ENCODE measurements at regions not wholly inside any gene's neighbourhood (a gene's known extent, or its start where the extent isn't known, plus 50 kb on each side); places are given as distances from the start of the nearest gene placed in this dataset.
A peak's percentile ranks its signal among the peaks of the same experiment; 100 is the strongest.

- no peaks in the 10 kb centered on the region for H3K27me3 Mint-ChIP-seq
- peaks cover 23 to 37% of the 10 kb centered on the region in 2 donors for H3K4me1 Mint-ChIP-seq (ENCODE audit: low read depth in 2 of 2)
- H3K4me3 Mint-ChIP-seq: peak overlapping the region; percentile 86
- no peak for DNase-seq (ENCODE audit: low spot score)
- peak; percentile 76 to 78 for ATAC-seq
- H3K27ac Mint-ChIP-seq: peak overlapping the region; percentile 74 to 91
- no peaks in the 10 kb centered on the region for H3K9me3 Mint-ChIP-seq
- H3K36me3 Mint-ChIP-seq: no peaks in the 10 kb centered on the region
These were observed 79.0 kb upstream of the PLXNA4 start for GRCh38 chr7:132655131-132655727.

GRCh38 chr7:132654150-132654549, 77.9 kb upstream of the PLXNA4 start:
- no peak overlapping the region for H3K27ac Mint-ChIP-seq
- no peaks in the 10 kb centered on the region for H3K9me3 Mint-ChIP-seq
- H3K4me3 Mint-ChIP-seq: peak overlapping the region; percentile 43
- H3K27me3 Mint-ChIP-seq: no peaks in the 10 kb centered on the region
- ATAC-seq: no peak
- no peak for DNase-seq (ENCODE audit: low spot score)
- no peaks in the 10 kb centered on the region for H3K36me3 Mint-ChIP-seq
- peaks cover 23 to 37% of the 10 kb centered on the region in 2 donors for H3K4me1 Mint-ChIP-seq (ENCODE audit: low read depth in 2 of 2)

GRCh38 chr7:132653366-132653930, 77.2 kb upstream of the PLXNA4 start:
- Mint-ChIP-seq H3K4me1 (ENCODE audit: low read depth in 2 of 2) (peaks cover 23 to 37% of the 10 kb centered on the region in 2 donors), H3K27ac (no peak overlapping the region), H3K36me3 (no peaks in the 10 kb centered on the region), H3K9me3 (no peaks in the 10 kb centered on the region), H3K27me3 (no peaks in the 10 kb centered on the region), H3K4me3 (no peak overlapping the region)
- no peak for DNase-seq (ENCODE audit: low spot score)
- ATAC-seq: no peak

- Mint-ChIP-seq H3K36me3 (no peaks in the 10 kb centered on the region), H3K27ac (no peak overlapping the region), H3K27me3 (no peaks in the 10 kb centered on the region), H3K4me1 (ENCODE audit: low read depth in 2 of 2) (peaks cover 20 to 32% of the 10 kb centered on the region in 2 donors), H3K9me3 (no peaks in the 10 kb centered on the region), H3K4me3 (no peak overlapping the region)
- no peak for ATAC-seq
- no peak for DNase-seq (ENCODE audit: low spot score)
These were observed 76.2 kb upstream of the PLXNA4 start for GRCh38 chr7:132652507-132652906.

GRCh38 chr7:132650498-132650897, 74.2 kb upstream of the PLXNA4 start:
- no peak for DNase-seq (ENCODE audit: low spot score)
- no peak overlapping the region for H3K4me3 Mint-ChIP-seq
- H3K27me3 Mint-ChIP-seq: no peaks in the 10 kb centered on the region
- H3K27ac Mint-ChIP-seq: no peak overlapping the region
- ATAC-seq: no peak
- H3K9me3 Mint-ChIP-seq: no peaks in the 10 kb centered on the region
- peaks cover 11 to 13% of the 10 kb centered on the region in 2 donors for H3K4me1 Mint-ChIP-seq (ENCODE audit: low read depth in 2 of 2)
- H3K36me3 Mint-ChIP-seq: no peaks in the 10 kb centered on the region

- no peak for DNase-seq (ENCODE audit: low spot score)
- Mint-ChIP-seq H3K27me3 (peaks cover 0 to under 1% of the 10 kb centered on the region in 2 donors), H3K4me3 (no peak overlapping the region), H3K27ac (no peak overlapping the region), H3K4me1 (ENCODE audit: low read depth in 2 of 2) (no peaks in the 10 kb centered on the region), H3K9me3 (no peaks in the 10 kb centered on the region), H3K36me3 (no peaks in the 10 kb centered on the region)
- no peak for ATAC-seq
These were observed 71.0 kb upstream of the PLXNA4 start for GRCh38 chr7:132647311-132647710.

DNA sequence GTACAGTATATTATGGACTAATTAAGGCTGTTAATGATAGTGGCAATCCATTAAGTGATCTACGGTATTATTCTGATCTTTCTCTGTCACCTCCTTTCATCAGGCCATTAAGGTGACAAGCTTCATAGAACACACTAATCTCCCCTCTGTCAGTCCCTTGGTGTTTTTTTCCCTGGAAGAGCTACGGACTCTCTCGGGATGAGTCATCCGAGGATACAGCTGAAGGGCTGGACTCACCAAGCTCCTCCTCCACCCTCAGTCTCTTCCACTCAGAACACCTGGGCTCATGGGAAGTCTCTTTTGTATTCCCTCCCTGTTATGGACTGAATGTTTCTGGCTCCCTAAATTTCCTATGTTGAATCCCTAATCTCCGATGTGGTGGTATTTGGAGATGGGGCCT, 69.8 kb upstream of the PLXNA4 start:
- Mint-ChIP-seq H3K4me3 (no peak overlapping the region), H3K4me1 (ENCODE audit: low read depth in 2 of 2) (no peaks in the 10 kb centered on the region), H3K27ac (no peak overlapping the region), H3K36me3 (no peaks in the 10 kb centered on the region), H3K27me3 (peaks cover 0 to 2% of the 10 kb centered on the region in 2 donors), H3K9me3 (no peaks in the 10 kb centered on the region)
- DNase-seq (ENCODE audit: low spot score) (no peak), ATAC-seq (no peak)

GRCh38 chr7:132643302-132643701, 67.0 kb upstream of the PLXNA4 start:
- Mint-ChIP-seq H3K27me3 (peaks cover 0 to 2% of the 10 kb centered on the region in 2 donors), H3K9me3 (no peaks in the 10 kb centered on the region), H3K4me3 (no peak overlapping the region), H3K36me3 (no peaks in the 10 kb centered on the region), H3K4me1 (ENCODE audit: low read depth in 2 of 2) (no peaks in the 10 kb centered on the region), H3K27ac (no peak overlapping the region)
- no peak for ATAC-seq
- DNase-seq (ENCODE audit: low spot score): no peak

- ATAC-seq (no peak), DNase-seq (ENCODE audit: low spot score) (no peak)
- no peaks in the 10 kb centered on the region for H3K4me1 Mint-ChIP-seq (ENCODE audit: low read depth in 2 of 2)
- H3K4me3 Mint-ChIP-seq: no peak overlapping the region
- H3K9me3 Mint-ChIP-seq: no peaks in the 10 kb centered on the region
- H3K36me3 Mint-ChIP-seq: no peaks in the 10 kb centered on the region
- no peak overlapping the region for H3K27ac Mint-ChIP-seq
- H3K27me3 Mint-ChIP-seq: peaks cover 0 to 2% of the 10 kb centered on the region in 2 donors
These were observed 65.0 kb upstream of the PLXNA4 start for GRCh38 chr7:132641238-132641637.

DNA sequence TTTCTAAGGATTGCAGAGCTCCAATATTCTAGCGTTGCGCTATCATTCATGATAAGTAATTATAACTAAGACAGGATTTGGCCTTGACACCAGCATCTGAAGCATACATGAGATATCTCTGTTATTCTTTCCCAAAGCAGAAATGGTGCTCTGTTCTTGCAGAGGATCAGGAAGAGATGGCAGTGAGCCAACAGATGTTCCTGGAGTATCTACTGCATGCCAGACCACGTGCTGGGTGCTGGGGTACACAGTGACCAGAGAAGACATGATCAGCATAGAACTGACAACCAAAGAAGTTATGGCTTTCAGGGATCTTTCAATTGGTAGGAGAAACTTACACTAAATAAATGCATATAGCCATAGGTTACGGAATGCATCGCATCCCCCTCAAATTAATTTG, 63.7 kb upstream of the PLXNA4 start:
- H3K9me3 Mint-ChIP-seq: no peaks in the 10 kb centered on the region
- ATAC-seq (no peak), DNase-seq (ENCODE audit: low spot score) (no peak)
- H3K27me3 Mint-ChIP-seq: peaks cover 0 to 2% of the 10 kb centered on the region in 2 donors
- H3K4me3 Mint-ChIP-seq: no peak overlapping the region
- H3K4me1 Mint-ChIP-seq (ENCODE audit: low read depth in 2 of 2): no peaks in the 10 kb centered on the region
- no peak overlapping the region for H3K27ac Mint-ChIP-seq
- no peaks in the 10 kb centered on the region for H3K36me3 Mint-ChIP-seq

GRCh38 chr7:132638000-132638399, 61.7 kb upstream of the PLXNA4 start:
- Mint-ChIP-seq H3K4me1 (ENCODE audit: low read depth in 2 of 2) (no peaks in the 10 kb centered on the region), H3K9me3 (no peaks in the 10 kb centered on the region), H3K27ac (no peak overlapping the region), H3K27me3 (peaks cover 0 to 2% of the 10 kb centered on the region in 2 donors), H3K4me3 (no peak overlapping the region), H3K36me3 (no peaks in the 10 kb centered on the region)
- DNase-seq (ENCODE audit: low spot score): no peak
- no peak for ATAC-seq

DNA sequence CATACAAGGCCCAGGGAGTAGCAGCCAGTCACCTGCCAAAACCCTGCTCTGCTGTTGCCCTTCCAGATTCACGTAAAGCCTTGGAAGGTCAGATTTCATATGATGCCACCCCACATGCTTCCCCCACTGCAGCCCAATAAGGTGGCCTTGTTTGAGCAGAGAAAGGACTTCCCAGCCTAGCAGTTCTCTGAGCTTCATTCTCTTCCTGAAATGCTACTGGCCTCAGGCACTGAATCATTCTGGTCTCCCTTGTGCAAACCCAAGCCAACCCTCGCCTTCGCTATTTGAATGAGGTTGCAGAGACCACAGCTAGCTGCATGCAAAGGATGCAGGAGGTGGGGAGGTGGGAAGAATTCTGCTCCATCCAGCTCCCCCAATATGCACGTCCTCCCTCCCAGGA, 60.3 kb upstream of the PLXNA4 start:
- no peak for ATAC-seq
- no peaks in the 10 kb centered on the region for H3K36me3 Mint-ChIP-seq
- no peak for DNase-seq (ENCODE audit: low spot score)
- no peaks in the 10 kb centered on the region for H3K9me3 Mint-ChIP-seq
- no peaks in the 10 kb centered on the region for H3K27me3 Mint-ChIP-seq
- H3K4me3 Mint-ChIP-seq: no peak overlapping the region
- no peak overlapping the region for H3K27ac Mint-ChIP-seq
- H3K4me1 Mint-ChIP-seq (ENCODE audit: low read depth in 2 of 2): no peaks in the 10 kb centered on the region

GRCh38 chr7:132635127-132635526, 58.9 kb upstream of the PLXNA4 start:
- no peaks in the 10 kb centered on the region for H3K36me3 Mint-ChIP-seq
- H3K9me3 Mint-ChIP-seq: no peaks in the 10 kb centered on the region
- DNase-seq (ENCODE audit: low spot score) (no peak), ATAC-seq (no peak)
- H3K27me3 Mint-ChIP-seq: no peaks in the 10 kb centered on the region
- H3K27ac Mint-ChIP-seq: no peak overlapping the region
- no peaks in the 10 kb centered on the region for H3K4me1 Mint-ChIP-seq (ENCODE audit: low read depth in 2 of 2)
- H3K4me3 Mint-ChIP-seq: no peak overlapping the region

GRCh38 chr7:132630834-132631233, 54.6 kb upstream of the PLXNA4 start:
- Mint-ChIP-seq H3K36me3 (no peaks in the 10 kb centered on the region), H3K27ac (no peak overlapping the region), H3K27me3 (peaks cover 2 to 12% of the 10 kb centered on the region in 2 donors), H3K9me3 (no peaks in the 10 kb centered on the region), H3K4me3 (no peak overlapping the region), H3K4me1 (ENCODE audit: low read depth in 2 of 2) (no peaks in the 10 kb centered on the region)
- no peak for DNase-seq (ENCODE audit: low spot score)
- ATAC-seq: no peak
